PFSK-1 (cell line): ENCODE measurements at regions not wholly inside any gene's neighbourhood (a gene's known extent, or its start where the extent isn't known, plus 50 kb on each side); places are given as distances from the start of the nearest gene placed in this dataset.

Experiments
- POLR2AphosphoS5 ChIP-seq: IDR thresholded peaks from 2 replicates; pipeline ENCODE4 v1.6.1; 2012; ENCODE audit warnings: low read depth, mild to moderate bottlenecking, control low read depth, low read length, moderate library complexity
- REST ChIP-seq, 2 experiments: IDR thresholded peaks; 2 replicates each; pipeline versions ENCODE4 v1.6.1 to v1.8.0; 2011 to 2012; ENCODE audit warnings: low read depth in 2 of 2, low read length in 2 of 2, control low read depth in 1 of 2, inconsistent platforms in 1 of 2, mild to moderate bottlenecking in 1 of 2, moderate library complexity in 1 of 2; ENCODE audit not compliant: insufficient read depth in 1 of 2
- SIN3A ChIP-seq: IDR thresholded peaks from 2 replicates; pipeline ENCODE4 v1.6.1; 2012; ENCODE audit warnings: mild to moderate bottlenecking, low read length, moderate library complexity, borderline replicate concordance; ENCODE audit not compliant: insufficient read depth
- TAF1 ChIP-seq: IDR thresholded peaks from 2 replicates; pipeline ENCODE4 v1.6.1; 2012; ENCODE audit warnings: low read length, control low read depth, borderline replicate concordance; ENCODE audit not compliant: insufficient read depth

GRCh38 chr16:65394281-65394680 is 272.4 kb upstream of the CDH11 start:
- TF ChIP-seq TAF1 (no peak), REST (IDR thresholded peaks at IDR 0.05; ENCODE audit: insufficient read depth in 1 of 2, low read depth in 2 of 2, low read length in 2 of 2) (no peak), POLR2AphosphoS5 (no peak), SIN3A (no peak)
